ENCODE measurements at regions not wholly inside any gene's neighbourhood (a gene's known extent, or its start where the extent isn't known, plus 50 kb on each side); places are given as distances from the start of the nearest gene placed in this dataset.
"Not testable (repeated sequence)": the region's sequence is repeated elsewhere in the genome, so short reads cannot be mapped to it uniquely, and the experiment has no call there.

GRCh38 chrX:2640436-2641150 is 50.5 kb upstream of the CD99 start:
- no peaks in the 10 kb centered on the region for H3K27me3 ChIP-seq (ENCODE audit: control insufficient read depth in 1 of 2, insufficient read depth in 2 of 2, low read length in 2 of 2)
- no peak overlapping the region for H3K9ac ChIP-seq (ENCODE audit: low read length)
- H3K27ac ChIP-seq (ENCODE audit: low read depth, low read length): no peak overlapping the region
- H3K9me3 ChIP-seq (ENCODE audit: low read length): no peaks in the 10 kb centered on the region
- H3K36me3 ChIP-seq (ENCODE audit: insufficient read depth, low read length): no peaks in the 10 kb centered on the region
- no peak overlapping the region for H3K4me3 ChIP-seq (ENCODE audit: low read depth in 1 of 2, low read length in 2 of 2)
- no peaks in the 10 kb centered on the region for H3K4me1 ChIP-seq (ENCODE audit: insufficient read depth, low read length)

- Histone ChIP-seq H3K4me1 (ENCODE audit: insufficient read depth, low read length) (no peaks in the 10 kb centered on the region), H3K36me3 (ENCODE audit: insufficient read depth, low read length) (no peaks in the 10 kb centered on the region), H3K27me3 (ENCODE audit: control insufficient read depth in 1 of 2, insufficient read depth in 2 of 2, low read length in 2 of 2) (no peaks in the 10 kb centered on the region), H3K27ac (ENCODE audit: low read depth, low read length) (no peak overlapping the region), H3K4me3 (ENCODE audit: low read depth in 1 of 2, low read length in 2 of 2) (no peak overlapping the region), H3K9me3 (ENCODE audit: low read length) (no peaks in the 10 kb centered on the region), H3K9ac (ENCODE audit: low read length) (no peak overlapping the region)
Measured at GRCh38 chrX:2638279-2638678, 52.8 kb upstream of the CD99 start.

DNA sequence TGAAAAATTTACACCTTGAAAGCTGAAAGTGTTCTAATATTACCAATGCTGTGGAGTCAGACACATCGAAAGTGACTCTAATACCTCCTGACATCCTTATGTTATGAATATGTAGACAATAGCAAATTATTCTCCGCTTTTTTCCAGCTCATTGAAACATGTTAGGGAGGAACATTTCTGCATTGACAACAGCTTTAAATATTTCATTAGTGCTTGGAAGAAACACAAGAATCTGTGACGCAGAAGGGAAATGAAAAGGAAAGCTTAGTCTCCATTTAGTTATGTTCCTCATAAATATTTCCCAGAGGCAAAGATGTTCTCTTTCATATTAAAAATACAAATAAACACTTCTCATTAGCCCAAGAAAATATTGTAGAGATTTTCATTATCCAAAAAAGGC is 55.8 kb upstream of the CD99 start:
- Histone ChIP-seq H3K36me3 (ENCODE audit: insufficient read depth, low read length) (no peaks in the 10 kb centered on the region), H3K9me3 (ENCODE audit: low read length) (no peaks in the 10 kb centered on the region), H3K4me3 (ENCODE audit: low read depth in 1 of 2, low read length in 2 of 2) (no peak overlapping the region), H3K27ac (ENCODE audit: low read depth, low read length) (no peak overlapping the region), H3K27me3 (ENCODE audit: control insufficient read depth in 1 of 2, insufficient read depth in 2 of 2, low read length in 2 of 2) (no peaks in the 10 kb centered on the region), H3K9ac (ENCODE audit: low read length) (no peak overlapping the region), H3K4me1 (ENCODE audit: insufficient read depth, low read length) (no peaks in the 10 kb centered on the region)

DNA sequence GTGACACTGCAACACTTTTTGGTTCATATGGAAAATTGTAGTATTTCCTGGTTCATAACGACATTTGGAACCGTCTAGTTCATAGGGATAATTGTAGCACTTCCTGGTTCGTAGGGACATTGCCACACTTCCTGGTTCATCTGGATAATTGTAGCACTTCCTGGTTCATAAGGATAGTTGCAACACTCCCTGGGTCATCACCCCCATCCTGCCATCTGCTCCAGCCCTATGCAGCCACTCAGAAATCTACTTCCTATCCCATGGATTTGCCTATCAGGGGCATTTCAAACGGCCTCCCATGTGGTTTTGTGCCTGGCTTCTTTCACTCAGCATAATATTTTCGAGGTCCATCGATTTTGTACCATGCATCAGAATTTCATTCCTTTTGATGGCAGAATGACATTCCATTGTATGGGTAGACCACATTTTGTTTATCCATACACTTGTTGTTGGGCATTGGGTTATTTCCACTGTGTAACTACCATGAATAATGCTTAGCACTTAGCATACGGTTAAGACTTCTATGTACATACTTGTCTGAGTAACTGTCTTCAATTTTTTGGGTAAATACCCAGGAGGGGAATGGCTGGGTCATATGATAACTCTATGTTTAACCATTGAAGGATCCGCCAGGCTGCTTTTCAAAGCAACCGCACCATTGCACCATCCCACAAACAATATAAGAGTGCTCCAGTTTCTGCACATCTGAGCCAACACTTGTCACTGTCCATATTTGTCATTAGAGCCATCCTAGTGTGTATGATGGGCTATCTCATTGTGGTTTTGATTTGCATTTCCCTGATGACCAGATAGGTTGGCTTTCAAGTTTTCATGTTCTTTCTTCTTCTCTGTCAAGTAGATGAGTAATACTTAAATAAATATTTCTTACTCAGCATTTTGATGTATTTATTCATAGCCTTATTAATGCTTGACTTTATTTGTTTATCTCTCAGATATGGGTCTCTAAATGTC is 58.3 kb upstream of the CD99 start:
- Histone ChIP-seq H3K9ac (ENCODE audit: low read length) (no peak overlapping the region), H3K27me3 (ENCODE audit: control insufficient read depth in 1 of 2, insufficient read depth in 2 of 2, low read length in 2 of 2) (no peaks in the 10 kb centered on the region), H3K9me3 (ENCODE audit: low read length) (no peaks in the 10 kb centered on the region), H3K4me1 (ENCODE audit: insufficient read depth, low read length) (no peaks in the 10 kb centered on the region), H3K4me3 (ENCODE audit: low read depth in 1 of 2, low read length in 2 of 2) (no peak overlapping the region), H3K27ac (ENCODE audit: low read depth, low read length) (no peak overlapping the region), H3K36me3 (ENCODE audit: insufficient read depth, low read length) (peaks cover 7% of the 10 kb centered on the region)

DNA sequence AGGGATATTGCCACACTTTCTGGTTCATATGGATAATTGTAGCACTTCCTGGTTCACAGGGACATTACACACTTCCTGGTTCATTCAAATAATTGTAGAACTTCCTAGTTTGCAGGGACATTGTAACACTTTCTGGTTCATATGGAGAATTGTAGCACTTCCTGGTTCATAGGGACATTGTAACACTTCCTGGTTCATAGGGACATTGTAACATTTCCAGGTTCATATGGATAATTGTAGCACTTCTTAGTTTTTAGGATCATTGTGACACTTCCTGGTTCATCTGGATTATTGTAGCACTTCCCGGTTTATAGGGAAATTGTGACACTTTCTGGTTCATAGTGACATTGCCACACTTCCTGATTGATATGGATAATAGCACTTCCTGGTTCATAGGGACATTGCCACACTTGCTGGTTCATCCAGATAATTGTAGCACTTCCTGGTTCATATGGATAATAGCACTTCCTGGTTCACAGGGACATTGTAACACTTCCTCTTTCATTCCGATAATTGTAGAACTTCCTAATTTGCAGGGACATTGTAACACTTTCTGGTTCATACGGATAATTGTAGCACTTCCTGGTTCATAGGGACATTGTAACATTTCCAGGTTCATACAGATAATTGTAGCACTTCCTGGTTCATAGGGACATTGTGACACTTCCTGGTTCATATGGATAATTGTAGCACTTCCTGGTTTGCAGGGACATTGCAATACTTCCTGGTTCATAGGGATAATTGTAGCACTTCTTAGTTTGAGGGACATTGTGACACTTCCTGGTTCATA is 59.2 kb upstream of the CD99 start:
- Histone ChIP-seq H3K27me3 (ENCODE audit: control insufficient read depth in 1 of 2, insufficient read depth in 2 of 2, low read length in 2 of 2) (no peaks in the 10 kb centered on the region), H3K9me3 (ENCODE audit: low read length) (no peaks in the 10 kb centered on the region), H3K36me3 (ENCODE audit: insufficient read depth, low read length) (peaks cover 7% of the 10 kb centered on the region), H3K4me1 (ENCODE audit: insufficient read depth, low read length) (no peaks in the 10 kb centered on the region), H3K27ac (ENCODE audit: low read depth, low read length) (no peak overlapping the region), H3K9ac (ENCODE audit: low read length) (no peak overlapping the region), H3K4me3 (ENCODE audit: low read depth in 1 of 2, low read length in 2 of 2) (no peak overlapping the region)

DNA sequence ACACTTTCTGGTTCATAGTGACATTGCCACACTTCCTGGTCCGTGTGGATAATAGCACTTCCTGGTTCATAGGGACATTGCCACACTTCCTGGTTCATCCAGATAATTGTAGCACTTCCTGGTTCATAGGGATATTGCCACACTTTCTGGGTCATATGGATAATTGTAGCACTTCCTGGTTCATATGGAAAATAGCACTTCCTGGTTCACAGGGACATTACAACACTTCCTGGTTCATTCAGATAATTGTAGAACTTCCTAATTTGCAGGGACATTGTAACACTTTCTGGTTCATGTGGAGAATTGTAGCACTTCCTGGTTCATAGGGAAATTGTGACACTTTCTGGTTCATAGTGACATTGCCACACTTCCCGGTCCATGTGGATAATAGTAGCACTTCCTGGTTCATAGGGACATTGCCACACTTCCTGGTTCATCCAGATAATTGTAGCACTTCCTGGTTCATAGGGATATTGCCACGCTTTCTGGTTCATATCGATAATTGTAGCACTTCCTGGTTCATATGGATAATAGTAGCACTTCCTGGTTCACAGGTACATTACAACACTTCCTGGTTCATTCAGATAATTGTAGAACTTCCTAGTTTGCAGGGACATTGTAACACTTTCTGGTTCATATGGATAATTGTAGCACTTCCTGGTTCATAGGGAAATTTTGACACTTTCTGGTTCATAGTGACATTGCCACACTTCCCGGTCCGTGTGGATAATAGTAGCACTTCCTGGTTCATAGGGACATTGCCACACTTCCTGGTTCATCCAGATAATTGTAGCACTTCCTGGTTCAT is 60.0 kb upstream of the CD99 start:
- not testable (repeated sequence) for H3K27ac ChIP-seq (ENCODE audit: low read depth, low read length); H3K36me3 ChIP-seq (ENCODE audit: insufficient read depth, low read length); H3K9me3 ChIP-seq (ENCODE audit: low read length)

GRCh38 chrX:2630008-2630934 is 60.8 kb upstream of the CD99 start:
- H3K27ac ChIP-seq (ENCODE audit: low read depth, low read length): not testable (repeated sequence)

More for the DNA sequence above, 60.0 kb upstream of the CD99 start:
- H3K4me1 ChIP-seq (ENCODE audit: insufficient read depth, low read length); H3K27me3 ChIP-seq (ENCODE audit: control insufficient read depth in 1 of 2, insufficient read depth in 2 of 2, low read length in 2 of 2); H3K9ac ChIP-seq (ENCODE audit: low read length); H3K4me3 ChIP-seq (ENCODE audit: low read depth in 1 of 2, low read length in 2 of 2): not testable (repeated sequence)

DNA sequence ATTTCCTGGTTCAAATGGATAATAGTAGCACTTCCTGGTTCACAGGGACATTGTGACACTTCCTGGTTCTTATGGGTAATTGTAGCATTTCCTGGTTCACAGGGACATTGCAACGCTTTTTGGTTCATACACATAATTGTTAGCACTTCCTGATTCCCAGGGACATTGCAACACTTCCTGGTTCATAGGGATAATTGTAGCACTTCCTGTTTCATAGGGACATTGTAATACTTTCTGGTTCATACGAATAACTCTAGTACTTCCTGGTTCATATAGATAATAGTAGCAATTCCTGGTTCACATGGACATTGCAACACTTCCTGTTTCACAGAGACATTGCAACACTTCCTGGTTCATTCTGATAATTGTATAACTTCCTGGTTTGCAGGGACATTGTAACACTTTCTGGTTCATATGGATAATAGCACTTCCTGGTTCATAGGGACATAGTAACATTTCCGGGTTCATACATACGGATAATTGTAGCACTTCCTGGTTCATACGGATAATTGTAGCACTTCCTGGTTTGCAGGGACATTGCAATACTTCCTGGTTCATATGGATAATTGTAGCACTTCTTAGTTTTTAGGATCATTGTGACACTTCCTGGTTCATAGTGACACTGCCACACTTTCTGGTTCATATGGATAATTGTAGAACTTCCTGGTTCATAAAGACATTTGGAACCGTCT is 61.6 kb upstream of the CD99 start:
- no peak overlapping the region for H3K9ac ChIP-seq (ENCODE audit: low read length)
- H3K4me1 ChIP-seq (ENCODE audit: insufficient read depth, low read length): no peaks in the 10 kb centered on the region
- H3K27me3 ChIP-seq (ENCODE audit: control insufficient read depth in 1 of 2, insufficient read depth in 2 of 2, low read length in 2 of 2): no peaks in the 10 kb centered on the region
- H3K36me3 ChIP-seq (ENCODE audit: insufficient read depth, low read length): peaks cover 7% of the 10 kb centered on the region
- no peak overlapping the region for H3K4me3 ChIP-seq (ENCODE audit: low read depth in 1 of 2, low read length in 2 of 2)
- H3K27ac ChIP-seq (ENCODE audit: low read depth, low read length): no peak overlapping the region
- H3K9me3 ChIP-seq (ENCODE audit: low read length): no peaks in the 10 kb centered on the region

More at GRCh38 chrX:2630008-2630934, 60.8 kb upstream of the CD99 start:
- H3K4me1 ChIP-seq (ENCODE audit: insufficient read depth, low read length); H3K27me3 ChIP-seq (ENCODE audit: control insufficient read depth in 1 of 2, insufficient read depth in 2 of 2, low read length in 2 of 2); H3K36me3 ChIP-seq (ENCODE audit: insufficient read depth, low read length); H3K9me3 ChIP-seq (ENCODE audit: low read length); H3K4me3 ChIP-seq (ENCODE audit: low read depth in 1 of 2, low read length in 2 of 2); H3K9ac ChIP-seq (ENCODE audit: low read length): not testable (repeated sequence)

DNA sequence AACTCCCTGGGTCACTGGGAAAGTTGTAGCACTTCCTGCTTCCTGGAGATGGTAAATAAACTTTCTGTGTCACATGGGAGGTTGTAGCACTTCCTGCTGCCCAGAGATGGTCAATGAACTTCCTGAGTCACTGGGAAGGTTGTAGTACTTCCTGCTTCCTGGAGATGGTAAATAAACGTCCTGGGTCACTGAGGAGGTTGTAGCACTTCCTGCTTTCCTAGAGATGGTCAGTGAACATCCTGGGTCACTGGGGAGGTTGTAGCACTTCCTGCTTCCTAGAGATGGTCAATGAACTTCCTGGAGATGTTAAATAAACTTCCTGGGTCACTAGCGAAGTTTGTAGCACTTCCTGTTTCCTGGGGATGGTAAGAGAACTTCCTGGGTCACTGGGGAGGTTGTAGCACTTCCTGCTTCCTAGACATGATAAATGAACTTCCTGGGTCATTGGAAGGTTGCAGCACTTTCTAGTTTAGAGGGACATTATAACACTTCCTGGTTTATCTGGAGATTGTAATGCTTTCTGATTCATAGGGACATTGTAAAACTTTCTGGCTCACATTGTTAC is 62.3 kb upstream of the CD99 start:
- Histone ChIP-seq H3K9ac (ENCODE audit: low read length) (no peak overlapping the region), H3K27me3 (ENCODE audit: control insufficient read depth in 1 of 2, insufficient read depth in 2 of 2, low read length in 2 of 2) (no peaks in the 10 kb centered on the region), H3K4me3 (ENCODE audit: low read depth in 1 of 2, low read length in 2 of 2) (no peak overlapping the region), H3K27ac (ENCODE audit: low read depth, low read length) (no peak overlapping the region), H3K9me3 (ENCODE audit: low read length) (no peaks in the 10 kb centered on the region), H3K36me3 (ENCODE audit: insufficient read depth, low read length) (peaks cover 7% of the 10 kb centered on the region), H3K4me1 (ENCODE audit: insufficient read depth, low read length) (no peaks in the 10 kb centered on the region)

All from muscle layer of colon (tissue), 2 donors.